Caco-2 (cell line): ENCODE measurements at regions not wholly inside any gene's neighbourhood (a gene's known extent, or its start where the extent isn't known, plus 50 kb on each side); places are given as distances from the start of the nearest gene placed in this dataset.

Experiments
- BruUV-seq: library from RNA; stranded (reverse); fragments of 400-500 nt; replicated peaks from 2 replicates; lab custom pipeline; 2021; lab: Mats Ljungman, UMichigan
- CTCF ChIA-PET: fragments of 300-600 bp; sonication (Branson Sonifier 250); formaldehyde crosslinking; loops from one replicate; lab custom pipeline; 2022; ENCODE audit warnings: antibody characterized with exemption; lab: Charles Lee
- POLR2A ChIA-PET: fragments of 300-600 bp; sonication (Branson Sonifier 250); formaldehyde crosslinking; loops from one replicate; lab custom pipeline; 2022; ENCODE audit warnings: antibody characterized with exemption; lab: Charles Lee
- DNase-seq, 2 experiments: peaks; one replicate each; pipeline versions ENCODE4 v3.0.0 to v3.0.0-alpha.2; 2020 to 2022
- H3K27me3 ChIP-seq: replicated peaks from 2 replicates; pipeline ENCODE4 v1.6.0; 2011; ENCODE audit warnings: low read length; ENCODE audit not compliant: control insufficient read depth, insufficient read depth
- H3K36me3 ChIP-seq: 2 replicates; pipeline ENCODE4 v1.5.1; 2011; ENCODE audit warnings: low read length; ENCODE audit not compliant: control insufficient read depth, insufficient read depth
- H3K4me1 ChIP-seq: fragments of 250-450 bp; sonication (Bioruptor Pico); 2 replicates; pipeline ENCODE4 v1.5.1; 2020; ENCODE audit warnings: mild to moderate bottlenecking
- H3K4me3 ChIP-seq: 2 replicates; pipeline ENCODE4 v1.5.1; 2011; ENCODE audit warnings: low read depth, mild to moderate bottlenecking, control low read depth, low read length
- H3K9me3 ChIP-seq: fragments of 250-450 bp; sonication (Bioruptor Pico); 2 replicates; pipeline ENCODE4 v1.5.1; 2020; ENCODE audit warnings: mild to moderate bottlenecking, moderate library complexity
- H3K27ac Mint-ChIP-seq: one replicate; pipeline ENCODE4 v1.8.0; 2022; ENCODE audit warnings: mixed read lengths; ENCODE audit not compliant: unreplicated experiment
- H3K27me3 Mint-ChIP-seq: one replicate; pipeline ENCODE4 v1.8.0; 2022; ENCODE audit warnings: mixed read lengths; ENCODE audit not compliant: insufficient read depth, unreplicated experiment
- H3K36me3 Mint-ChIP-seq: one replicate; pipeline ENCODE4 v1.8.0; 2022; ENCODE audit warnings: mild to moderate bottlenecking, mixed read lengths; ENCODE audit not compliant: insufficient read depth, unreplicated experiment
- H3K4me1 Mint-ChIP-seq: one replicate; pipeline ENCODE4 v1.8.0; 2022; ENCODE audit warnings: low read depth, mixed read lengths; ENCODE audit not compliant: unreplicated experiment
- H3K4me3 Mint-ChIP-seq: one replicate; pipeline ENCODE4 v1.8.0; 2022; ENCODE audit warnings: mild to moderate bottlenecking, moderate library complexity, mixed read lengths; ENCODE audit not compliant: unreplicated experiment
- H3K9me3 Mint-ChIP-seq: one replicate; pipeline ENCODE4 v1.8.0; 2022; ENCODE audit warnings: mixed read lengths; ENCODE audit not compliant: unreplicated experiment
- intact Hi-C: fragments of 100-400 bp; cut with micrococcal nuclease; formaldehyde crosslinking; loops from one replicate; pipeline ENCODE4 v1.10.0; 2022; ENCODE audit not compliant: unreplicated experiment
- TF ChIP-seq, protein P1 (sequence below), 2 experiments: fragments of 200-600 bp in 1 of 2; IDR thresholded peaks; 1 replicate in 1 of 2; 2 replicates in 1 of 2; pipeline versions ENCODE4 v1.5.1 to v1.8.0; 2011 to 2022; ENCODE audit warnings: antibody characterized with exemption in 1 of 2, control low read depth in 1 of 2, inconsistent platforms in 1 of 2, low read depth in 1 of 2, low read length in 1 of 2, mild to moderate bottlenecking in 1 of 2, moderate library complexity in 1 of 2; ENCODE audit not compliant: insufficient read depth in 1 of 2, severe bottlenecking in 1 of 2, unreplicated experiment in 1 of 2

- DNase-seq = no peak
- ChIA-PET CTCF (no interaction called here), POLR2A (no interaction called here)
- Mint-ChIP-seq H3K36me3 (no peaks in the 10 kb centered on the region), H3K4me1 (no peaks in the 10 kb centered on the region), H3K27ac (no peak overlapping the region), H3K4me3 (no peak overlapping the region), H3K9me3 (no peaks in the 10 kb centered on the region), H3K27me3 (peaks cover 14% of the 10 kb centered on the region)
- Histone ChIP-seq H3K27me3 (no peaks in the 10 kb centered on the region), H3K4me3 (no peak overlapping the region), H3K36me3 (no peaks in the 10 kb centered on the region), H3K9me3 (no peaks in the 10 kb centered on the region; the same call in 1 of the 2 replicates), H3K4me1 (no peaks in the 10 kb centered on the region)
- intact Hi-C loops = no loop called here
- TF ChIP-seq, protein P1, sequence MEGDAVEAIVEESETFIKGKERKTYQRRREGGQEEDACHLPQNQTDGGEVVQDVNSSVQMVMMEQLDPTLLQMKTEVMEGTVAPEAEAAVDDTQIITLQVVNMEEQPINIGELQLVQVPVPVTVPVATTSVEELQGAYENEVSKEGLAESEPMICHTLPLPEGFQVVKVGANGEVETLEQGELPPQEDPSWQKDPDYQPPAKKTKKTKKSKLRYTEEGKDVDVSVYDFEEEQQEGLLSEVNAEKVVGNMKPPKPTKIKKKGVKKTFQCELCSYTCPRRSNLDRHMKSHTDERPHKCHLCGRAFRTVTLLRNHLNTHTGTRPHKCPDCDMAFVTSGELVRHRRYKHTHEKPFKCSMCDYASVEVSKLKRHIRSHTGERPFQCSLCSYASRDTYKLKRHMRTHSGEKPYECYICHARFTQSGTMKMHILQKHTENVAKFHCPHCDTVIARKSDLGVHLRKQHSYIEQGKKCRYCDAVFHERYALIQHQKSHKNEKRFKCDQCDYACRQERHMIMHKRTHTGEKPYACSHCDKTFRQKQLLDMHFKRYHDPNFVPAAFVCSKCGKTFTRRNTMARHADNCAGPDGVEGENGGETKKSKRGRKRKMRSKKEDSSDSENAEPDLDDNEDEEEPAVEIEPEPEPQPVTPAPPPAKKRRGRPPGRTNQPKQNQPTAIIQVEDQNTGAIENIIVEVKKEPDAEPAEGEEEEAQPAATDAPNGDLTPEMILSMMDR (IDR thresholded peaks at IDR 0.05; ENCODE audit: insufficient read depth in 1 of 2, low read depth in 1 of 2, low read length in 1 of 2, severe bottlenecking in 1 of 2, unreplicated experiment in 1 of 2) = no peak
- no TSS peak for BruUV-seq
These were observed 355.4 kb downstream of the BRINP2 start for GRCh38 chr1:177526201-177526600.

GRCh38 chr1:177525176-177525575, 354.4 kb downstream of the BRINP2 start:
- Mint-ChIP-seq H3K4me1 (no peaks in the 10 kb centered on the region), H3K4me3 (no peak overlapping the region), H3K27me3 (peaks cover 14% of the 10 kb centered on the region), H3K36me3 (no peaks in the 10 kb centered on the region), H3K27ac (no peak overlapping the region), H3K9me3 (no peaks in the 10 kb centered on the region)
- no peaks in the 10 kb centered on the region for H3K36me3 ChIP-seq
- DNase-seq = no peak
- intact Hi-C loops = no loop called here
- no peaks in the 10 kb centered on the region; the same call in 1 of the 2 replicates for H3K9me3 ChIP-seq
- no TSS peak for BruUV-seq
- no peak overlapping the region for H3K4me3 ChIP-seq
- H3K27me3 ChIP-seq = no peaks in the 10 kb centered on the region
- POLR2A ChIA-PET = interaction anchor here (0.5 kb wide), 1 partner anchor 1906 kb away, joined by 4 read pairs; no protein-coding TSS in a partner anchor
- no peaks in the 10 kb centered on the region for H3K4me1 ChIP-seq
- TF ChIP-seq, protein P1 (IDR thresholded peaks at IDR 0.05; ENCODE audit: insufficient read depth in 1 of 2, low read depth in 1 of 2, low read length in 1 of 2, severe bottlenecking in 1 of 2, unreplicated experiment in 1 of 2) = no peak
- CTCF ChIA-PET = no interaction called here

- no peaks in the 10 kb centered on the region for H3K9me3 ChIP-seq
- H3K36me3 ChIP-seq = no peaks in the 10 kb centered on the region
- no peaks in the 10 kb centered on the region for H3K27me3 ChIP-seq
- H3K4me1 Mint-ChIP-seq = no peaks in the 10 kb centered on the region
- H3K4me3 ChIP-seq = no peak overlapping the region
- no peak overlapping the region for H3K27ac Mint-ChIP-seq
- no TSS peak for BruUV-seq
- no peaks in the 10 kb centered on the region for H3K4me1 ChIP-seq
- H3K9me3 Mint-ChIP-seq = no peaks in the 10 kb centered on the region
- ChIA-PET CTCF (interaction anchor here (0.6 kb wide), 1 partner anchor 713 kb away, joined by 4 read pairs; no protein-coding TSS in a partner anchor), POLR2A (no interaction called here)
- no peaks in the 10 kb centered on the region for H3K36me3 Mint-ChIP-seq
- no peaks in the 10 kb centered on the region for H3K27me3 Mint-ChIP-seq
- no peak overlapping the region for H3K4me3 Mint-ChIP-seq
- DNase-seq = no peak
- intact Hi-C loops = no loop called here
- TF ChIP-seq, protein P1 (IDR thresholded peaks at IDR 0.05; ENCODE audit: insufficient read depth in 1 of 2, low read depth in 1 of 2, low read length in 1 of 2, severe bottlenecking in 1 of 2, unreplicated experiment in 1 of 2) = no peak
These were observed 346.8 kb downstream of the BRINP2 start for GRCh38 chr1:177517546-177517945.
